HFFc6 (cell line): ENCODE measurements at regions not wholly inside any gene's neighbourhood (a gene's known extent, or its start where the extent isn't known, plus 50 kb on each side); places are given as distances from the start of the nearest gene placed in this dataset.

Source experiments
- DNase-seq: peaks from one replicate; pipeline ENCODE4 v3.0.0-alpha.2; 2018
- H3K27ac Mint-ChIP-seq: 2 replicates; pipeline ENCODE4 v1.8.0; 2020; ENCODE audit warnings: mild to moderate bottlenecking, mixed read lengths
- H3K27me3 Mint-ChIP-seq: 2 replicates; pipeline ENCODE4 v1.8.0; 2021; ENCODE audit warnings: mild to moderate bottlenecking, moderate library complexity, mixed read lengths; ENCODE audit not compliant: insufficient read depth
- H3K36me3 Mint-ChIP-seq: 2 replicates; pipeline ENCODE4 v1.8.0; 2021; ENCODE audit warnings: low read depth, mixed read lengths
- H3K4me1 Mint-ChIP-seq: 2 replicates; pipeline ENCODE4 v1.8.0; 2020; ENCODE audit warnings: low read depth, mixed read lengths
- H3K4me3 Mint-ChIP-seq: 2 replicates; pipeline ENCODE4 v1.8.0; 2020; ENCODE audit warnings: mild to moderate bottlenecking, moderate library complexity, mixed read lengths
- H3K9me3 Mint-ChIP-seq: 2 replicates; pipeline ENCODE4 v1.8.0; 2020; ENCODE audit warnings: mild to moderate bottlenecking, mixed read lengths
- CTCF ChIP-seq: fragments of 200-600 bp; sonication (generic); IDR thresholded peaks from 2 replicates; pipeline ENCODE4 v1.5.0; 2021; ENCODE audit warnings: antibody characterized with exemption, mild to moderate bottlenecking

GRCh38 chr4:11268149-11268548 lies 160.5 kb downstream of the HS3ST1 start:
- Mint-ChIP-seq H3K4me3 (no peak overlapping the region), H3K27me3 (peaks cover 2% of the 10 kb centered on the region; the same call in 1 of the 2 replicates), H3K36me3 (no peaks in the 10 kb centered on the region), H3K27ac (no peak overlapping the region), H3K9me3 (peaks cover 50% of the 10 kb centered on the region), H3K4me1 (no peaks in the 10 kb centered on the region)
- no peak for TF ChIP-seq CTCF
- DNase-seq, result no peak

GRCh38 chr4:11264841-11265240 lies 163.9 kb downstream of the HS3ST1 start:
- Mint-ChIP-seq H3K27me3 (peaks cover 1% of the 10 kb centered on the region; the same call in 1 of the 2 replicates), H3K9me3 (peaks cover 51% of the 10 kb centered on the region), H3K36me3 (no peaks in the 10 kb centered on the region), H3K4me1 (no peaks in the 10 kb centered on the region), H3K4me3 (no peak overlapping the region), H3K27ac (no peak overlapping the region)
- TF ChIP-seq CTCF, result no peak
- no peak for DNase-seq

- Mint-ChIP-seq H3K9me3 (peaks cover 46% of the 10 kb centered on the region), H3K27ac (no peak overlapping the region), H3K36me3 (no peaks in the 10 kb centered on the region), H3K27me3 (peaks cover 1% of the 10 kb centered on the region; the same call in 1 of the 2 replicates), H3K4me1 (no peaks in the 10 kb centered on the region), H3K4me3 (no peak overlapping the region)
- DNase-seq, result no peak
- no peak for TF ChIP-seq CTCF
These were observed 164.3 kb downstream of the HS3ST1 start for GRCh38 chr4:11264346-11264745.

GRCh38 chr4:11263208-11263607 lies 165.5 kb downstream of the HS3ST1 start:
- TF ChIP-seq CTCF, result no peak
- no peaks in the 10 kb centered on the region for H3K36me3 Mint-ChIP-seq

GRCh38 chr4:11261066-11261850 lies 167.4 kb downstream of the HS3ST1 start:
- TF ChIP-seq CTCF, result no peak
- H3K4me1 Mint-ChIP-seq, result no peaks in the 10 kb centered on the region
- no peak for DNase-seq
- H3K36me3 Mint-ChIP-seq, result no peaks in the 10 kb centered on the region
- peaks cover 1% of the 10 kb centered on the region; the same call in 1 of the 2 replicates for H3K27me3 Mint-ChIP-seq
- peaks cover 50% of the 10 kb centered on the region for H3K9me3 Mint-ChIP-seq
- H3K4me3 Mint-ChIP-seq, result no peak overlapping the region
- no peak overlapping the region for H3K27ac Mint-ChIP-seq

More at GRCh38 chr4:11263208-11263607, 165.5 kb downstream of the HS3ST1 start:
- no peak overlapping the region for H3K4me3 Mint-ChIP-seq
- H3K4me1 Mint-ChIP-seq, result no peaks in the 10 kb centered on the region
- no peak overlapping the region for H3K27ac Mint-ChIP-seq
- DNase-seq, result no peak
- H3K27me3 Mint-ChIP-seq, result peaks cover 1% of the 10 kb centered on the region; the same call in 1 of the 2 replicates
- H3K9me3 Mint-ChIP-seq, result peaks cover 51% of the 10 kb centered on the region
